Transverse colon (tissue), 4 donors: ENCODE measurements at regions not wholly inside any gene's neighbourhood (a gene's known extent, or its start where the extent isn't known, plus 50 kb on each side); places are given as distances from the start of the nearest gene placed in this dataset.

Experiments used
- DNase-seq: peaks from one replicate; pipeline ENCODE4 v3.0.0-alpha.2; 2019
- H3K27ac ChIP-seq, 4 donors: fragments of 200-600 bp; sonication (generic); 2 replicates each; pipeline ENCODE4 v1.5.1; 2016 to 2018; ENCODE audit warnings: inconsistent platforms in 4 of 4
- H3K27me3 ChIP-seq: fragments of 200-600 bp; sonication (generic); 2 replicates; pipeline ENCODE4 v1.5.1; 2017; ENCODE audit warnings: inconsistent platforms
- H3K36me3 ChIP-seq, 4 donors: fragments of 200-600 bp; sonication (generic); 2 replicates each; pipeline ENCODE4 v1.5.1; 2017 to 2019; ENCODE audit warnings: inconsistent platforms in 4 of 4
- H3K4me1 ChIP-seq, 4 donors: fragments of 200-600 bp; sonication (generic); 2 replicates each; pipeline ENCODE4 v1.5.1; 2017 to 2020; ENCODE audit warnings: inconsistent platforms in 4 of 4
- H3K4me3 ChIP-seq, 4 donors: fragments of 200-600 bp; sonication (generic); 1 replicate in 1 of 4; 2 replicates in 3 of 4; pipeline versions ENCODE4 v1.5.1 to v1.6.1; 2017 to 2019; ENCODE audit warnings: inconsistent platforms in 4 of 4
- H3K9me3 ChIP-seq, 2 donors: fragments of 200-600 bp; sonication (generic); 2 replicates each; pipeline ENCODE4 v1.5.1; 2017 to 2019; ENCODE audit warnings: inconsistent platforms in 2 of 2
- CTCF ChIP-seq, 5 experiments: fragments of 200-600 bp in 3 of 5; fragments of 450-650 bp in 2 of 5; sonication (generic) in 3 of 5; IDR thresholded peaks; 1 replicate in 2 of 5; 2 replicates in 3 of 5; pipeline ENCODE4 v1.5.1; 2016 to 2017; ENCODE audit warnings: antibody characterized with exemption in 5 of 5, inconsistent platforms in 3 of 5, mild to moderate bottlenecking in 2 of 5, moderate library complexity in 1 of 5
- EP300 ChIP-seq: sonication (generic); formaldehyde crosslinking; IDR thresholded peaks from one replicate; pipeline ENCODE4 v1.6.1; 2017; ENCODE audit warnings: antibody characterized with exemption, low read depth
- POLR2A ChIP-seq: fragments of 450-650 bp; IDR thresholded peaks from one replicate; pipeline ENCODE4 v1.6.1; 2016; ENCODE audit warnings: antibody characterized with exemption, mild to moderate bottlenecking, moderate library complexity
- POLR2AphosphoS5 ChIP-seq, 3 donors: sonication (generic); formaldehyde crosslinking; IDR thresholded peaks; one replicate each; pipeline ENCODE4 v1.6.1; 2016; ENCODE audit warnings: antibody characterized with exemption in 3 of 3
- WGBS, 2 donors: methylation state at CpG; one replicate each; pipeline ENCODE4 v1.1.5; 2018; ENCODE audit warnings: low coverage in 1 of 2; 5-methylcytosine and 5-hydroxymethylcytosine counted together
- in situ Hi-C, 4 donors: fragments of 200-750 bp; cut with MboI; loops; one replicate each; pipeline versions ENCODE4 v1.15.0 to v1.15.1; 2017; ENCODE audit warnings: low sequenced_read_pairs in 3 of 4, low pct_ligation_motif_present in 1 of 4, low pct_unique_long_range_greater_than_20kb in 1 of 4
- intact Hi-C: fragments of 100-400 bp; cut with DNase I; formaldehyde crosslinking; loops from one replicate; pipeline ENCODE4 v1.15.1; 2023; ENCODE audit warnings: low total_unique reads

- no peaks in the 10 kb centered on the region for H3K4me1 ChIP-seq
- no peak overlapping the region for H3K27ac ChIP-seq
- DNase-seq, result no peak
- no peaks in the 10 kb centered on the region for H3K36me3 ChIP-seq
- H3K9me3 ChIP-seq, result no peaks in the 10 kb centered on the region
- intact Hi-C loops (no loop called here), in situ Hi-C loops (no loop called here)
- H3K4me3 ChIP-seq, result no peak overlapping the region
- H3K27me3 ChIP-seq, result no peaks in the 10 kb centered on the region
- WGBS, 2 donors, result 88% methylated on average over 1 of the region's 1 CpG; no CpG with 5 or more reads in 1 of the 2 donors
- no peak for TF ChIP-seq POLR2AphosphoS5 (IDR thresholded peaks at IDR 0.05)
- no peak for TF ChIP-seq POLR2A
- no peak for TF ChIP-seq CTCF (IDR thresholded peaks at IDR 0.05)
- no peak for TF ChIP-seq EP300
These were observed 230.2 kb upstream of the PAPPA start for GRCh38 chr9:115923410-115923809.

- 45 to 55% methylated on average over 5 of the region's 5 CpGs for WGBS, 2 donors
- peak; percentile 7 for DNase-seq
These were observed 229.5 kb upstream of the PAPPA start for GRCh38 chr9:115923903-115924668.

GRCh38 chr9:115924669-115924987, 229.0 kb upstream of the PAPPA start:
- no peaks in the 10 kb centered on the region for H3K9me3 ChIP-seq
- intact Hi-C loops, result no loop called here
- no peak overlapping the region for H3K4me3 ChIP-seq
- TF ChIP-seq CTCF (IDR thresholded peaks at IDR 0.05) (no peak), POLR2AphosphoS5 (IDR thresholded peaks at IDR 0.05) (no peak), EP300 (no peak), POLR2A (no peak)
- no peaks in the 10 kb centered on the region for H3K4me1 ChIP-seq
- no peak overlapping the region for H3K27ac ChIP-seq
- H3K27me3 ChIP-seq, result no peaks in the 10 kb centered on the region
- in situ Hi-C loops, result no loop called here
- DNase-seq, result no peak
- H3K36me3 ChIP-seq, result no peaks in the 10 kb centered on the region

More at GRCh38 chr9:115923903-115924668, 229.5 kb upstream of the PAPPA start:
- H3K36me3 ChIP-seq, result no peaks in the 10 kb centered on the region
- H3K9me3 ChIP-seq, result no peaks in the 10 kb centered on the region
- intact Hi-C loops, result no loop called here
- no peaks in the 10 kb centered on the region for H3K27me3 ChIP-seq
- no peak for TF ChIP-seq EP300
- TF ChIP-seq POLR2A, result no peak
- TF ChIP-seq CTCF (IDR thresholded peaks at IDR 0.05), result no peak
- TF ChIP-seq POLR2AphosphoS5 (IDR thresholded peaks at IDR 0.05), result no peak
- in situ Hi-C loops, result no loop called here
- no peak overlapping the region for H3K27ac ChIP-seq
- H3K4me3 ChIP-seq, result no peak overlapping the region
- no peaks in the 10 kb centered on the region for H3K4me1 ChIP-seq

GRCh38 chr9:115925424-115925823, 228.2 kb upstream of the PAPPA start:
- in situ Hi-C loops, result no loop called here
- no peak for DNase-seq
- no peak overlapping the region for H3K27ac ChIP-seq
- H3K36me3 ChIP-seq, result no peaks in the 10 kb centered on the region
- TF ChIP-seq POLR2A (no peak), EP300 (no peak), POLR2AphosphoS5 (IDR thresholded peaks at IDR 0.05) (no peak), CTCF (IDR thresholded peaks at IDR 0.05) (no peak)
- H3K9me3 ChIP-seq, result no peaks in the 10 kb centered on the region
- no peaks in the 10 kb centered on the region for H3K4me1 ChIP-seq
- intact Hi-C loops, result no loop called here
- 60 to 92% methylated on average over 2 of the region's 2 CpGs for WGBS, 2 donors
- no peaks in the 10 kb centered on the region for H3K27me3 ChIP-seq
- H3K4me3 ChIP-seq, result no peak overlapping the region
